ENCODE measurements at regions not wholly inside any gene's neighbourhood (a gene's known extent, or its start where the extent isn't known, plus 50 kb on each side); places are given as distances from the start of the nearest gene placed in this dataset.
"Not testable (repeated sequence)": the region's sequence is repeated elsewhere in the genome, so short reads cannot be mapped to it uniquely, and the experiment has no call there.

GRCh38 chr5:44949687-44950086, 140.9 kb downstream of the MRPS30 start:
- no peak overlapping the region for H3K27ac Mint-ChIP-seq (ENCODE audit: unreplicated experiment)
- no peaks in the 10 kb centered on the region for H3K36me3 Mint-ChIP-seq (ENCODE audit: low read depth)
- H3K9me3 Mint-ChIP-seq (ENCODE audit: low read depth), result no peaks in the 10 kb centered on the region
- no peak for DNase-seq (ENCODE audit: low spot score)
- no peak for TF ChIP-seq CTCF (IDR thresholded peaks at IDR 0.05)
- no peak overlapping the region for H3K4me3 Mint-ChIP-seq (ENCODE audit: unreplicated experiment)
- H3K27me3 Mint-ChIP-seq (ENCODE audit: low read depth), result peaks cover 3% of the 10 kb centered on the region
- no peaks in the 10 kb centered on the region for H3K4me1 Mint-ChIP-seq (ENCODE audit: low read depth)

- Mint-ChIP-seq H3K36me3 (ENCODE audit: low read depth) (no peaks in the 10 kb centered on the region), H3K4me3 (ENCODE audit: unreplicated experiment) (no peak overlapping the region), H3K4me1 (ENCODE audit: low read depth) (no peaks in the 10 kb centered on the region), H3K27me3 (ENCODE audit: low read depth) (peaks cover 3% of the 10 kb centered on the region), H3K9me3 (ENCODE audit: low read depth) (no peaks in the 10 kb centered on the region), H3K27ac (ENCODE audit: unreplicated experiment) (no peak overlapping the region)
- no peak for DNase-seq (ENCODE audit: low spot score)
- no peak for TF ChIP-seq CTCF (IDR thresholded peaks at IDR 0.05)
Observed at GRCh38 chr5:44951371-44951770, 142.6 kb downstream of the MRPS30 start.

GRCh38 chr5:44952376-44952775, 143.6 kb downstream of the MRPS30 start:
- Mint-ChIP-seq H3K36me3 (ENCODE audit: low read depth) (no peaks in the 10 kb centered on the region), H3K27me3 (ENCODE audit: low read depth) (peaks cover 6% of the 10 kb centered on the region), H3K4me3 (ENCODE audit: unreplicated experiment) (no peak overlapping the region), H3K27ac (ENCODE audit: unreplicated experiment) (no peak overlapping the region), H3K4me1 (ENCODE audit: low read depth) (no peaks in the 10 kb centered on the region), H3K9me3 (ENCODE audit: low read depth) (no peaks in the 10 kb centered on the region)
- DNase-seq (ENCODE audit: low spot score), result no peak
- TF ChIP-seq CTCF (IDR thresholded peaks at IDR 0.05), result peak; percentile 80

- no peaks in the 10 kb centered on the region for H3K4me1 Mint-ChIP-seq (ENCODE audit: low read depth)
- peaks cover 6% of the 10 kb centered on the region for H3K27me3 Mint-ChIP-seq (ENCODE audit: low read depth)
- no peak overlapping the region for H3K4me3 Mint-ChIP-seq (ENCODE audit: unreplicated experiment)
- no peak for TF ChIP-seq CTCF (IDR thresholded peaks at IDR 0.05)
- H3K36me3 Mint-ChIP-seq (ENCODE audit: low read depth), result no peaks in the 10 kb centered on the region
- H3K27ac Mint-ChIP-seq (ENCODE audit: unreplicated experiment), result no peak overlapping the region
- no peak for DNase-seq (ENCODE audit: low spot score)
- peaks cover 2% of the 10 kb centered on the region for H3K9me3 Mint-ChIP-seq (ENCODE audit: low read depth)
Observed at GRCh38 chr5:44953078-44953477, 144.3 kb downstream of the MRPS30 start.

- not testable (repeated sequence) for H3K27ac Mint-ChIP-seq (ENCODE audit: unreplicated experiment); H3K9me3 Mint-ChIP-seq (ENCODE audit: low read depth); H3K4me3 Mint-ChIP-seq (ENCODE audit: unreplicated experiment); H3K36me3 Mint-ChIP-seq (ENCODE audit: low read depth); H3K4me1 Mint-ChIP-seq (ENCODE audit: low read depth); DNase-seq (ENCODE audit: low spot score); H3K27me3 Mint-ChIP-seq (ENCODE audit: low read depth)
Observed at GRCh38 chr5:44958943-44959454, 150.3 kb downstream of the MRPS30 start.

GRCh38 chr5:44969825-44970224, 161.1 kb downstream of the MRPS30 start:
- H3K36me3 Mint-ChIP-seq (ENCODE audit: low read depth), result no peaks in the 10 kb centered on the region
- H3K27ac Mint-ChIP-seq (ENCODE audit: unreplicated experiment), result no peak overlapping the region
- no peaks in the 10 kb centered on the region for H3K27me3 Mint-ChIP-seq (ENCODE audit: low read depth)
- H3K9me3 Mint-ChIP-seq (ENCODE audit: low read depth), result peaks cover 15% of the 10 kb centered on the region
- H3K4me1 Mint-ChIP-seq (ENCODE audit: low read depth), result no peaks in the 10 kb centered on the region
- H3K4me3 Mint-ChIP-seq (ENCODE audit: unreplicated experiment), result no peak overlapping the region
- no peak for DNase-seq (ENCODE audit: low spot score)
- no peak for TF ChIP-seq CTCF (IDR thresholded peaks at IDR 0.05)

- not testable (repeated sequence) for H3K27ac Mint-ChIP-seq (ENCODE audit: unreplicated experiment); H3K4me3 Mint-ChIP-seq (ENCODE audit: unreplicated experiment); H3K27me3 Mint-ChIP-seq (ENCODE audit: low read depth); DNase-seq (ENCODE audit: low spot score); H3K4me1 Mint-ChIP-seq (ENCODE audit: low read depth); H3K36me3 Mint-ChIP-seq (ENCODE audit: low read depth)
- peaks cover 19% of the 10 kb centered on the region for H3K9me3 Mint-ChIP-seq (ENCODE audit: low read depth)
Observed at GRCh38 chr5:44970963-44971362, 162.2 kb downstream of the MRPS30 start.

Data from chondrocyte (in vitro differentiated cells).